ENCODE measurements at regions not wholly inside any gene's neighbourhood (a gene's known extent, or its start where the extent isn't known, plus 50 kb on each side); places are given as distances from the start of the nearest gene placed in this dataset.

DNA sequence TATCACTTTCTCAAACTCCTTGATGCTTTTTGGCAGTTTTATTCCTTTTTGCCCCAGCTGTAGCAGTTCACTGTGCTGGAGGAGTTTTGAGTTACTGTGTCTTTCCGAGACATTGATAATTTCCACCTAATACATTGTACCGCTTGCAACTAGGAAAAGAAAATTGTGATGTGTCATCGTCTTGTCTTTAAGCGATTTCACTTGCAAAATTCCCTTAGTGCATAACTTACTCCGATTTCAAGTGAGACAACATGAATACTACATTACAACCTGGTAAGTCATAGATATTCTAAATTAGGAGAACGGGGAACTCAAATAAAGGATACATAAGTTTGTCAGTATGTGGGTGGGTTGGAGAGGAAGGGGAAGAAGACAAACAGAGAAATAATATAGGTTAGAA, 340.5 kb upstream of the KYNU start:
- ChIA-PET POLR2A (no interaction called here), CTCF (no interaction called here)
- H3K4me3 ChIP-seq (ENCODE audit: low read depth in 2 of 2, low read length in 2 of 2): no peak overlapping the region
- H3K36me3 ChIP-seq (ENCODE audit: control insufficient read depth, insufficient read depth, low read length): no peaks in the 10 kb centered on the region
- H3K9me3 ChIP-seq (ENCODE audit: control insufficient read depth, insufficient read depth, low read depth, low read length): no peaks in the 10 kb centered on the region
- H3K4me1 ChIP-seq (ENCODE audit: control insufficient read depth, insufficient read depth, low read length): no peaks in the 10 kb centered on the region
- no peak overlapping the region for H3K27ac ChIP-seq (ENCODE audit: low read length)
- ATAC-seq (no peak), DNase-seq (ENCODE audit: low read depth, low spot score) (no peak)
- H3K27me3 ChIP-seq (ENCODE audit: control insufficient read depth, insufficient read depth, low read length): no peaks in the 10 kb centered on the region
- no TSS peak for BruUV-seq (replicated peaks)
- intact Hi-C loops (cut with micrococcal nuclease; ENCODE audit: unreplicated experiment) (no loop called here), in situ Hi-C loops (cut with HindIII; ENCODE audit: low pct_unique_long_range_greater_than_20kb, low sequenced_read_pairs) (no loop called here)
- TF ChIP-seq TCF7L2 (IDR thresholded peaks at IDR 0.05; ENCODE audit: low read depth, low read length) (no peak), CTCF (IDR thresholded peaks at IDR 0.05) (no peak), SIN3A (IDR thresholded peaks at IDR 0.05; ENCODE audit: borderline replicate concordance, insufficient read depth, low read depth, low read length) (no peak), POLR2AphosphoS5 (IDR thresholded peaks at IDR 0.05; ENCODE audit: low read depth, low read length) (no peak), REST (IDR thresholded peaks at IDR 0.05; ENCODE audit: insufficient read depth in 1 of 2, low read depth in 2 of 2, low read length in 1 of 2) (no peak)

DNA sequence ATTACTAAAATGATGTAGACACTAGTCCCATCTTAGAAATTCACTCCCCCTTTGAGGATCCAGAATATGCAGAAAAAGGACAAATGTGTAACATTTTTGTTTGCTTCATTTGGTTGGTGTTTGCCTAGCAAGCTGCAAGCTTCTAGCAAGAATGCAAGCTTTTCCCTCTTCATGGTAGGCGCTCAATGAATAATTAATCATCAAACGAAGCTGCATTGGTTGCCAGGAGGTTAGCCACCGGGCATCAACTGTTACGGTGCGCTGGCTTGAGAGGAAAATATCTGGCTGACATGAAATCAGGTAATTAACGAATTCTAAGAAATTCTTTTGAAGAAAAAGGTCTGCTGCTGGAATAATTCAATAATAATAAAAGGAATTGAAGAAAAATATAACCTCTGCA, 341.0 kb upstream of the KYNU start:
- H3K4me3 ChIP-seq (ENCODE audit: low read depth in 2 of 2, low read length in 2 of 2): no peak overlapping the region
- no peak for TF ChIP-seq TCF7L2 (IDR thresholded peaks at IDR 0.05; ENCODE audit: low read depth, low read length)
- TF ChIP-seq POLR2AphosphoS5 (IDR thresholded peaks at IDR 0.05; ENCODE audit: low read depth, low read length): no peak
- TF ChIP-seq REST (IDR thresholded peaks at IDR 0.05; ENCODE audit: insufficient read depth in 1 of 2, low read depth in 2 of 2, low read length in 1 of 2): no peak
- no peak for TF ChIP-seq SIN3A (IDR thresholded peaks at IDR 0.05; ENCODE audit: borderline replicate concordance, insufficient read depth, low read depth, low read length)
- TF ChIP-seq CTCF (IDR thresholded peaks at IDR 0.05): no peak
- H3K36me3 ChIP-seq (ENCODE audit: control insufficient read depth, insufficient read depth, low read length): no peaks in the 10 kb centered on the region
- in situ Hi-C loops (cut with HindIII; ENCODE audit: low pct_unique_long_range_greater_than_20kb, low sequenced_read_pairs): no loop called here
- DNase-seq (ENCODE audit: low read depth, low spot score) (no peak), ATAC-seq (no peak)
- no peaks in the 10 kb centered on the region for H3K9me3 ChIP-seq (ENCODE audit: control insufficient read depth, insufficient read depth, low read depth, low read length)
- no TSS peak for BruUV-seq (replicated peaks)
- POLR2A ChIA-PET: no interaction called here
- CTCF ChIA-PET: no interaction called here
- intact Hi-C loops (cut with micrococcal nuclease; ENCODE audit: unreplicated experiment): no loop called here
- H3K4me1 ChIP-seq (ENCODE audit: control insufficient read depth, insufficient read depth, low read length): no peaks in the 10 kb centered on the region
- no peaks in the 10 kb centered on the region for H3K27me3 ChIP-seq (ENCODE audit: control insufficient read depth, insufficient read depth, low read length)
- no peak overlapping the region for H3K27ac ChIP-seq (ENCODE audit: low read length)
